ENCODE measurements at regions not wholly inside any gene's neighbourhood (a gene's known extent, or its start where the extent isn't known, plus 50 kb on each side); places are given as distances from the start of the nearest gene placed in this dataset.

- TF ChIP-seq, protein P1, sequence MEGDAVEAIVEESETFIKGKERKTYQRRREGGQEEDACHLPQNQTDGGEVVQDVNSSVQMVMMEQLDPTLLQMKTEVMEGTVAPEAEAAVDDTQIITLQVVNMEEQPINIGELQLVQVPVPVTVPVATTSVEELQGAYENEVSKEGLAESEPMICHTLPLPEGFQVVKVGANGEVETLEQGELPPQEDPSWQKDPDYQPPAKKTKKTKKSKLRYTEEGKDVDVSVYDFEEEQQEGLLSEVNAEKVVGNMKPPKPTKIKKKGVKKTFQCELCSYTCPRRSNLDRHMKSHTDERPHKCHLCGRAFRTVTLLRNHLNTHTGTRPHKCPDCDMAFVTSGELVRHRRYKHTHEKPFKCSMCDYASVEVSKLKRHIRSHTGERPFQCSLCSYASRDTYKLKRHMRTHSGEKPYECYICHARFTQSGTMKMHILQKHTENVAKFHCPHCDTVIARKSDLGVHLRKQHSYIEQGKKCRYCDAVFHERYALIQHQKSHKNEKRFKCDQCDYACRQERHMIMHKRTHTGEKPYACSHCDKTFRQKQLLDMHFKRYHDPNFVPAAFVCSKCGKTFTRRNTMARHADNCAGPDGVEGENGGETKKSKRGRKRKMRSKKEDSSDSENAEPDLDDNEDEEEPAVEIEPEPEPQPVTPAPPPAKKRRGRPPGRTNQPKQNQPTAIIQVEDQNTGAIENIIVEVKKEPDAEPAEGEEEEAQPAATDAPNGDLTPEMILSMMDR (IDR thresholded peaks at IDR 0.05; ENCODE audit: low read depth, low read length, missing control alignments), result no peak
- no peak overlapping the region for H3K4me3 ChIP-seq (ENCODE audit: low read depth, low read length)
- in situ Hi-C loops (cut with HindIII; ENCODE audit: low sequenced_read_pairs), result no loop called here
- DNase-seq (ENCODE audit: low read depth), result no peak
These were observed 100.9 kb downstream of the AQP4 start for GRCh38 chr18:26764586-26764985.

- no peak overlapping the region for H3K4me3 ChIP-seq (ENCODE audit: low read depth, low read length)
- TF ChIP-seq, protein P1 (IDR thresholded peaks at IDR 0.05; ENCODE audit: low read depth, low read length, missing control alignments), result no peak
- no peak for DNase-seq (ENCODE audit: low read depth)
- in situ Hi-C loops (cut with HindIII; ENCODE audit: low sequenced_read_pairs), result no loop called here
These were observed 101.3 kb downstream of the AQP4 start for GRCh38 chr18:26764177-26764576.

DNA sequence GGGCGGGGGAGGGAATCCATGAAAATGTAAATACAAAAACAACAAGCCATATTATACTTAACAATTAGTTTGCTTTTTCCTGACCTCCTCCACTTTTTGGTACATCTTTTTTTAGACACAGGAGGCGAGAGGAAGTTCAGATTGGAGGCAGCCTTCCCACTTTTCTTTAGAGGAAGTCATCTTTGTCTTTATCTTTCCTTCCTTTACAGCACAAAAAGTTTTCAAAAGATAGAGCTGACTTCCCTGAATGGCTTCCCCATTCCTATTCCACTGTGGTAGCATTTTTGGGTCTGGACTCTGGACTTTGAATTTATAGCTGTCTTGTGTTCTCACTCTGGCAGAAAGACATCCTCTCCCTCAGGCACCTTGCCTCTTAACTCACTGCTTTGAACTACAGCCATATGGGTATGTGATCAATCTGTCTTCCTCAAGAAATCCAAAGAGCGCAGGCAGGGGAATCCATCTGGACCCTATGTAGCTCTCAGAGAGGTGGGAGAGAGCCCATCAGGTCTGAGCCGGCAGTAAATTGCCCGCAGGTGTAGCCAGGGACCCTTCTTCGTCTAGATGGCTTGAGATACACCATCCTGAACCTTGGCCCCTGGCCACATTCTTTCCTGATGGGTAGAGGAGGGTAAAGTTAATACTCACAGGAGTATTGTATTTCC is 101.9 kb downstream of the AQP4 start:
- H3K4me3 ChIP-seq (ENCODE audit: low read depth, low read length), result no peak overlapping the region
- in situ Hi-C loops (cut with HindIII; ENCODE audit: low sequenced_read_pairs), result no loop called here
- no peak for DNase-seq (ENCODE audit: low read depth)
- TF ChIP-seq, protein P1 (IDR thresholded peaks at IDR 0.05; ENCODE audit: low read depth, low read length, missing control alignments), result no peak

DNA sequence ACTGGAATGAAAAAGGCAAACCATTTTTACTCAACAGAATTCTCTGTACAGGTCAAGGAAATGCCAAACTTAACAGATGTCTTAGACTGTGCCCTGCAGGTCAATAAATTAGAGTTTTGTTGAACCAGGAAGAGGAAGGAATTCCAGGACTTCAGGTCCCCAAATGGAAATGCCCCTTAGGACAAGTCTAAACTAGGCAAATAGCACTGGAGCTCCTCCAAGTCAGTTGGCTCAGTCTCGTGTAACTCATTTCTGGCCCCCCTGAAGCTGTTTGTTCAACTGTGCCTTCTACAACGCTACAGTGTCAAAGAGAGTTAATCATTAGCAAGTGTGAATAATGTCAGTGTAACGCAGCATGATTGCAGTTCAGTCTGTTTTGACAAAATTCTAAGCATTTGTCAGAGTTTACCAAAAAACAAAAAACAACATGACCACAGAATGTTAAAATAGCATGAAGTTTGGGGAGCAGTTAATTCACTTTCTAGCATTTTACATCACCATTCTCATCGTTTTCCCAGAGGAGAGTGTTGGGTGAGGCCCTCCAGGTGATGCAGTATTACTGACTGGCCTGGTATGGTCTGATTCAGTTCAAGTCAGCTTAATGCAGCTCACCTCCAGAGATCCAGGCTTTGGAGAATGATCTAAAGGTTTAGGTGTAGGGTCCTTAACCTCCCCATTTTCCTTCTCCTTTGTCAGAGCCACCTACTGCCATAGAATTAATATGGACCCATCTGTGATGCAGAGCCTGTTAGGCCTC is 108.1 kb downstream of the AQP4 start:
- in situ Hi-C loops (cut with HindIII; ENCODE audit: low sequenced_read_pairs), result no loop called here
- no peak overlapping the region for H3K4me3 ChIP-seq (ENCODE audit: low read depth, low read length)
- no peak for DNase-seq (ENCODE audit: low read depth)
- TF ChIP-seq, protein P1 (IDR thresholded peaks at IDR 0.05; ENCODE audit: low read depth, low read length, missing control alignments), result no peak

DNA sequence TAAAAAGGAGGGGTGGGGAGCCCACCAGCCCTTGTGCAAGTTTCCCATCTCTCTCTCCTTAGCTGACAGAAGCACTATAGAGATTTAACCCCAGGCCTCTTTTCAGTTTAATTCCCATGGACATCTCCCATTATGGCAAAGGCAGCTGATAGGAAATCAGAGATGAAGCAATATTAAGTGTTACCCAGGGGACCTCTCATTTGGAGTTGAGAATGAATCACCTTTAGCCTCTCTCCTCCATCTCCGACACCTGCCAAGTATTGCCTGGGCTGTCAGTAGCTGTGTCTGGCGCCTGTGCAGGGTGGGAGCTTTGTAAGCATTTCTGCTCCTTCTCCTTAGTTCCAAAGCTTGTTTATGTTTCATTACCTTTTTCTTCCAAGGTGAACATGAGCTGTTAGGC is 109.0 kb downstream of the AQP4 start:
- H3K4me3 ChIP-seq (ENCODE audit: low read depth, low read length), result no peak overlapping the region
- in situ Hi-C loops (cut with HindIII; ENCODE audit: low sequenced_read_pairs), result no loop called here
- TF ChIP-seq, protein P1 (IDR thresholded peaks at IDR 0.05; ENCODE audit: low read depth, low read length, missing control alignments), result no peak
- no peak for DNase-seq (ENCODE audit: low read depth)

DNA sequence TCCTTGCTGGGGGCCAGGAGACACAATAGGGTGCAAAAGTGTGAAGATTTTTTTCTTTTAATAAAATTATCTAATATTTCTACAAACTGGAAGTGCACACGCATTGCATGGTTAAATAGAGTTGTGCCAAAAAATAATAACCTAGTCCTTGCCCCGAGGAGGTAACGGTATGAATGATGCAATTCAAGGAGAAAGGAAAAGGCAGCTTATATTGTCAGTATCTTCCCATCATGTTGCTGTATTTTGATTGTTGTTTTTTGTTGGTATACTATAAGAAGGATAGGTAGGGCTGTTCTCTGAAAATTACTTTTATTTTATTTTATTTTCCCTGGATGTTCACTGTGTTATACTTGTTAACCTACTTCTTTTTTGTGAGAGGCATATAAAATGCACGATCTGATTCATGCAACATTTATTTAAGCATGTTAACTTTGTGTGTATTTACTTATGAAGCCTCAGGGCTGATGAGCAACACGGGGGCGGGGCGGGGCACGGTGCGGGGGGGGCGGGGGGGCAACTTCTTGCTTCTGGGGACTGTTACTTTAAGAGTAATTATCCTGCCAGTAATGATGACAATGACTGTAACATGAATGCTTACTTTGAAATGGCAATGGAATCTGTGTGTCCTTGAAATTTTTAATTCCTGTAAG is 118.6 kb downstream of the AQP4 start:
- in situ Hi-C loops (cut with HindIII; ENCODE audit: low sequenced_read_pairs), result no loop called here
- H3K4me3 ChIP-seq (ENCODE audit: low read depth, low read length), result no peak overlapping the region
- TF ChIP-seq, protein P1 (IDR thresholded peaks at IDR 0.05; ENCODE audit: low read depth, low read length, missing control alignments), result no peak
- DNase-seq (ENCODE audit: low read depth), result no peak

Data from astrocyte of the cerebellum (primary cell).